HUES6 (cell line): ENCODE measurements at regions not wholly inside any gene's neighbourhood (a gene's known extent, or its start where the extent isn't known, plus 50 kb on each side); places are given as distances from the start of the nearest gene placed in this dataset.
"Not testable (repeated sequence)": the region's sequence is repeated elsewhere in the genome, so short reads cannot be mapped to it uniquely, and the experiment has no call there.

Source experiments
- H3K27ac ChIP-seq: 2 replicates; pipeline ENCODE4 v1.7.0; 2013; ENCODE audit warnings: low read depth, mild to moderate bottlenecking, low read length, inconsistent platforms
- H3K27me3 ChIP-seq: 2 replicates; pipeline ENCODE4 v1.6.1; 2013; ENCODE audit warnings: low read length; ENCODE audit not compliant: control insufficient read depth, insufficient read depth
- H3K36me3 ChIP-seq: 2 replicates; pipeline ENCODE4 v1.6.1; 2013; ENCODE audit warnings: low read length; ENCODE audit not compliant: control insufficient read depth, insufficient read depth
- H3K4me1 ChIP-seq: 2 replicates; pipeline ENCODE4 v1.6.1; 2013; ENCODE audit warnings: low read length; ENCODE audit not compliant: control insufficient read depth, insufficient read depth
- H3K4me3 ChIP-seq: 2 replicates; pipeline ENCODE4 v1.5.1; 2013; ENCODE audit warnings: low read depth, low read length
- H3K9ac ChIP-seq: one replicate; pipeline ENCODE4 v1.6.1; 2013; ENCODE audit warnings: mild to moderate bottlenecking, low read length
- H3K9me3 ChIP-seq: 2 replicates; pipeline ENCODE4 v1.6.1; 2013; ENCODE audit warnings: low read depth, low read length; ENCODE audit not compliant: control insufficient read depth, insufficient read depth

DNA sequence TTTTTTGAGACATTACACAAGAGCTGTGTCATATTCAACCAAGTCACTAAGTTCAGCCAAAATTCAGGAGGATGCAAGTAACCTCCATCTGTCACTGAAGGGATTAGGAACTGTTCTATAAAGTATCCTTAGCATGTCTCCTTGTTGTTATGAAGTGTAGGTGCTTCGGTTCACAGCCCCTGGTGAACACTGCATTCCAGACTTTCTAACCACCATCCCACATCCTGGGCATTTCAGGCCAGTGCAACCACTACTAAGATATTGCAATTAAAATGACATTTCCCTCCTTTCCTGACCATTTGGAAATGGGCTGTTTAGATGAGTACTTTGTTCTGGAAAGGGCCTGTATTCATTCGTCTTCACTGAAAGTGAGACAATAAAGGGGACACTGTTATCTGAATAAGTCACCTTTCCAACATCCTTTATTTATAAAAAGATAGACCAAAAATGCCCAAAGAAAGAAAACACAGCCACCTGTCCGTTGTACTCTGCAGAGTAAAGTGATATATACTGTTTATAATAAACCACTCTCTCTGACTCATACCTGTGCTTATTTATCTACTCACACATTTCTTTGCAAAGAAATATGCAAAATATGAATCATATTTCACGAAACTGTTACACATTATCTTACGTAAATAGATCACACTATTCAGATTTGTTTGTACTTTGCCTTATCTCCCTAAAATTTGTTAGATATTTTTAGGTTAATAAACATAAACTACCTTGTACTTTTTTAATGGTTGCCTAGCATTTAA, 861.9 kb downstream of the CDH18 start:
- H3K4me3 ChIP-seq = no peak overlapping the region

GRCh38 chr5:19140276-19140675, 847.7 kb downstream of the CDH18 start:
- Histone ChIP-seq H3K27me3 (no peaks in the 10 kb centered on the region), H3K4me1 (no peaks in the 10 kb centered on the region), H3K9ac (no peak overlapping the region), H3K27ac (no peak overlapping the region), H3K4me3 (no peak overlapping the region), H3K9me3 (no peaks in the 10 kb centered on the region), H3K36me3 (no peaks in the 10 kb centered on the region)

More for the DNA sequence above, 861.9 kb downstream of the CDH18 start:
- no peaks in the 10 kb centered on the region for H3K27me3 ChIP-seq
- no peaks in the 10 kb centered on the region for H3K4me1 ChIP-seq
- H3K9ac ChIP-seq = no peak overlapping the region
- H3K9me3 ChIP-seq = no peaks in the 10 kb centered on the region
- no peak overlapping the region for H3K27ac ChIP-seq
- H3K36me3 ChIP-seq = no peaks in the 10 kb centered on the region

GRCh38 chr5:19141937-19142524, 846.0 kb downstream of the CDH18 start:
- H3K9me3 ChIP-seq, H3K4me1 ChIP-seq, H3K27me3 ChIP-seq, H3K4me3 ChIP-seq, H3K27ac ChIP-seq, H3K36me3 ChIP-seq, H3K9ac ChIP-seq: not testable (repeated sequence)

DNA sequence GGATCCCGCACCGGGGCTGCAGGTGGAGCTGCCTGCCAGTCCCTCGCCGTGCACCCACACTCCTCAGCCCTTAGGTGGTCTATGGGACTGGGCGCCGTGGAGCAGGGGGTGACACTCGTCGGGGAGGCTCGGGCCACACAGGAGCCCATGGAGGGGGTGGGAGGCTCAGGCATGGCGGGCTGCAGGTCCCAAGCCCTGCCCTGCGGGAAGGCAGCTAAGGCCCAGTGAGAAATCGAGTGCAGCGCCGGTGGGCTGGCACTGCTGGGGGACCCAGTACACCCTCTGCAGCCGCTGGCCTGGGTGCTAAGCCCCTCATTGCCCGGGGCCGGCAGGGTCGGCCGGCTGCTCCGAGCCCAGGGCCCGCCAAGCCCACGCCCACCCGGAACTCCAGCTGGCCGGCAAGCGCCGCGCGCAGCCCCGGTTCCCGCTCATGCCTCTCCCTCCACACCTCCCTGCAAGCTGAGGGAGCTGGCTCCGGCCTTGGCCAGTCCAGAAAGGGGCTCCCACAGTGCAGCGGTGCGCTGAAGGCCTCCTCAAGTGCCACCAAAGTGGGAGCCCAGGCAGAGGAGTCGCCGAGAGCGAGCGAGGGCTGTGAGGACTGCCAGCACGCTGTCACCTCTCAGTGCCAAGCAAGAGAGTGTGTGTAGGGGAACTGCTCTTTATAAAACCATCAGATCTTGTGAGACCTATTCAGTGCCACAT, 845.1 kb downstream of the CDH18 start:
- H3K36me3 ChIP-seq, H3K27ac ChIP-seq, H3K27me3 ChIP-seq, H3K9me3 ChIP-seq, H3K4me3 ChIP-seq, H3K4me1 ChIP-seq, H3K9ac ChIP-seq: not testable (repeated sequence)

DNA sequence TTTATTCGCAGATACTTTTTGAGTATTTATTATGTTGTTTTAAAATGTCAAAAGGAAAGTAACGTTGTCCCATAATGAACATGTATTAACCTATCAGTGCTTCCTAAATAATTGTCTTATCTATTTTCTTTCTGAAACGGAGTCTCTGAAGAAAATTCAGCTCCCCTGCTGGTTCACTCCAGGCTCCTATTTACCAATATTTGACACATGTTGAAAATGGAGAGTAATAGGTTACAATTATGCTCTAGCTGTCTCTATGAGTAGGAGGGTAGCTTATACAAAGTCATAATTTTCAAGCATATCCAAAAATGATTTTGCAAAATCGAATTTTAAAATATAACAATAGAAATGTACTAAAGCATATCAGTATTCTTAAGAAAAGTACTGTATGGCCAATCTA, 844.1 kb downstream of the CDH18 start:
- H3K9ac ChIP-seq = no peak overlapping the region
- no peak overlapping the region for H3K4me3 ChIP-seq
- no peak overlapping the region for H3K27ac ChIP-seq
- H3K4me1 ChIP-seq = no peaks in the 10 kb centered on the region
- H3K9me3 ChIP-seq = no peaks in the 10 kb centered on the region
- no peaks in the 10 kb centered on the region for H3K27me3 ChIP-seq
- no peaks in the 10 kb centered on the region for H3K36me3 ChIP-seq

GRCh38 chr5:19169426-19169825, 818.6 kb downstream of the CDH18 start:
- Histone ChIP-seq H3K9ac (no peak overlapping the region), H3K4me3 (no peak overlapping the region), H3K27ac (no peak overlapping the region), H3K9me3 (no peaks in the 10 kb centered on the region), H3K4me1 (no peaks in the 10 kb centered on the region), H3K27me3 (no peaks in the 10 kb centered on the region), H3K36me3 (no peaks in the 10 kb centered on the region)

DNA sequence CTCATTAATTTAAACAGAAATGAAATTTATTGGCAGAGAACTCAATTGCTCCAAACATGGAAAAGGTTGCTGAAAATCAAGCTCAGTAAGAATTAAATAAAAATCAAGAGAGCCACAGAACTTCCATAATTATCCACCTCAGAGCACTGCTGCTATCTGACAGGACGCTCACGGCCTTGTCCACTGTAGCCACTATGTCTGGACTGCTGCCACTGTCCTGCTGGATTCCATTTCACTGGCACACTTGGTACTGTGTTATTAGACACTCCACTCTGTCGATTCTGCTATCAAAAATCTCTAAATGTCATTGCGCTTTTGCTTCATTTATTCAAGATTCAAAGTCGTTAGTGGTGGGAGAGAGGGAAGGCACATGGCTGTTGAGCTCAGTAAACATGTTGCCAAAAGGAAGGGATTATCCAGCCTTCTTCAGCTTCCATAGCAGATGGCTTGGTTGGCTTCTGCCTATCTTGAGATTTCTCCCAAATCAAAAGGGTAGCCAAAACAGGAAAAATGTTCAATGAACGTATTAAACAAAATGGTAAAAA, 815.0 kb downstream of the CDH18 start:
- Histone ChIP-seq H3K4me1 (no peaks in the 10 kb centered on the region), H3K9ac (no peak overlapping the region), H3K36me3 (no peaks in the 10 kb centered on the region), H3K27me3 (no peaks in the 10 kb centered on the region), H3K27ac (no peak overlapping the region), H3K4me3 (no peak overlapping the region), H3K9me3 (no peaks in the 10 kb centered on the region)

DNA sequence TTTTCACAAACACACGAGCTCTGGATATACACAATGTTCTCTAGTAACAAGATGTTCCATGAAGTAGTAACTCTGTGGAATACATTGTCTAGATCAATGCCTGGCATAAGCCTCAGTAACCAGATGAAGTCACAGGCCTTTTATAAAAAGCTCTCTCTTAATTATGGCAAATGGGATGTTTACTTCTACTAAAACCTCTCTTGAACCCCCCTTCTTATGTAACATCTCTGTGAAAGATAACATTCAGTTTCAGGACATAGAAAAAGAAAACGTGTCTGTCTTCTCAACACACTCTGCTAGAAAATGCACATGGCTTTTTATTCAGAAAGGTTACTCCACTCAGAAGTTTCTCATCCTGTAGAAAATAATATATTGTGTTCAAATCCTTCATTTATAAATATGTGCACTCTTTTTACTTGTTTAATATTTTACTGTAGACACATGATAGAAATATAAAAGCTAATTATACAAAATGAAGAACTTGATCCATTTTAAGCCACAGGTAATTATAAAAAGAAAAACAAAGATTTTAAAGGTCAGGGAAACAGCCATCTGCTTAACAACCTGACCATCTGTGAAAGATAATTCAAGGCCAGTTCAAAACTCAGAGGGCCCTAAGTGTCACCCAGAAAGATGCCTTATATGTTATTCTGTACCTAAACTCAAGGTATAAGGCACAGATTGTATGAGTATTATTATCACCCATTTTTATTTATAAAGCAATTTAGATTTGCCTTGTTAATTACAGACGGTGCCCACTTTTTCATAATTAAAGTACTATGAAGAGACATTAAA, 812.0 kb downstream of the CDH18 start:
- no peak overlapping the region for H3K4me3 ChIP-seq
- H3K27ac ChIP-seq = no peak overlapping the region
- no peaks in the 10 kb centered on the region for H3K4me1 ChIP-seq
- H3K9ac ChIP-seq = no peak overlapping the region
- H3K36me3 ChIP-seq = no peaks in the 10 kb centered on the region
- H3K27me3 ChIP-seq = no peaks in the 10 kb centered on the region
- no peaks in the 10 kb centered on the region for H3K9me3 ChIP-seq

DNA sequence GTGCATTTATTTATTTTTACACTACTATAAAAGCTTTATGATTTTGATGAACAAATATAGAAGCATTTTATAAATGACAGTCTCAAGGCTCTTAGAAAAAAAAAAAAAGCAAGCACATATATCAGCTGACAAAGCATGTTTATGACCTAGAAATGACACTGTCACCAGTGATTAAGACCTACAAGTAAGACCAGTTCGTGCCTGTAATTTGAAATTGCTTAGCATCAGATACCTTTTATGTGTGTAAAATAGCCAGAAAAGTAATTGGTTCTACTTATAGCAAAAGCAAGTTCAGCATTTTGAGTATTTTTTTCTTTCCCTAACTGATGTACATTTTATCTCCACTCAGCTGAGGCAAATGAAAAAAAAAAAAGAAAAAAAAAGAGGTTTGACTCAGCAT, 808.4 kb downstream of the CDH18 start:
- H3K9ac ChIP-seq = no peak overlapping the region
- H3K4me1 ChIP-seq = no peaks in the 10 kb centered on the region
- H3K36me3 ChIP-seq = no peaks in the 10 kb centered on the region
- H3K9me3 ChIP-seq = no peaks in the 10 kb centered on the region
- H3K27ac ChIP-seq = no peak overlapping the region
- no peak overlapping the region for H3K4me3 ChIP-seq
- H3K27me3 ChIP-seq = no peaks in the 10 kb centered on the region

- Histone ChIP-seq H3K27ac (no peak overlapping the region), H3K27me3 (no peaks in the 10 kb centered on the region), H3K9ac (no peak overlapping the region), H3K36me3 (no peaks in the 10 kb centered on the region), H3K4me1 (no peaks in the 10 kb centered on the region), H3K9me3 (no peaks in the 10 kb centered on the region), H3K4me3 (no peak overlapping the region)
Measured at GRCh38 chr5:19189176-19189575, 798.8 kb downstream of the CDH18 start.
